Glomerular visceral epithelial cell (primary cell): ENCODE measurements at regions not wholly inside any gene's neighbourhood (a gene's known extent, or its start where the extent isn't known, plus 50 kb on each side); places are given as distances from the start of the nearest gene placed in this dataset.

Experiments used
- DNase-seq: peaks from one replicate; pipeline ENCODE4 v3.0.0-alpha.2; 2016; ENCODE audit errors: extremely low spot score

GRCh38 chr1:17904290-17904689 lies 149.2 kb downstream of the ACTL8 start:
- no peak for DNase-seq

GRCh38 chr1:17907999-17908398 lies 152.9 kb downstream of the ACTL8 start:
- DNase-seq: no peak

GRCh38 chr1:17908945-17909344 lies 153.8 kb downstream of the ACTL8 start:
- DNase-seq: no peak

- no peak for DNase-seq
Observed at GRCh38 chr1:17909634-17910033, 154.5 kb downstream of the ACTL8 start.

DNA sequence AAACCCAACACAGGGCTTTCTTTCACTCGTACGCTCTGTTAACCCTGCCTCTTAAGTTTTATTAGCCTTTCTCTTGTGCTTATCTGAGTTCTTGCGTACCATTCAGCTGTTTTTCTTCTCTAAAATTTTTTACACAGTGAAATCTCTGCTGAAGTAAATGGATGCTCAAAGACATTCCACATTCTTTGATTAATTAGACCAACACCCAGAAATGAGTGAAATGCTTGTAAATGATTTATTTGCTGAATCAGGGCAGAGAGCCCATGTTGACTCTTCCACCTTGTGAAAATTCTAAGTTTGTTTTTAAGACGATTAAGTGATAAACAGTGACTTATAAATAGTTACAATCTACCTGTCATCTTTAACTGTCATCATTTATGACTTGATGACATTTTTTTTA lies 156.7 kb downstream of the ACTL8 start:
- DNase-seq: no peak

DNA sequence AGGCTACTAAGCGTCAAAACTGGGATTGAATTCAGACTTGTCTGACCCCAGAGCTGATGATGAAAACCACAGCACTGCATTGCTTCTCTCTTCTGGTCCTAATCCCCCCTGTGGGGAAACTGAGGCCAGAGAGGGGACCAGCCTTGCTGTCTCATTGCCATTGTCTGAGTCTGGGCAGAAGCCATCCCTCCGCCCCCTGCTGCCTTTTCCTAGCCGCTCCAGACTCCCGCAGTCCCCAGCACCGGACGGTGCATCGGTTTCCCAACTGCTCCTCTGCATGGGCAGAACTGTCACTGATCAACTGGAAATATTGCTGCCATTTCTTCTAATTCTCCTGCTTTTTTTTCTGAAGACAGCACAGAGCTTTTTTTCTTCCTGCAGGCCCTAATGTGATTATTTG lies 157.4 kb downstream of the ACTL8 start:
- DNase-seq: no peak

DNA sequence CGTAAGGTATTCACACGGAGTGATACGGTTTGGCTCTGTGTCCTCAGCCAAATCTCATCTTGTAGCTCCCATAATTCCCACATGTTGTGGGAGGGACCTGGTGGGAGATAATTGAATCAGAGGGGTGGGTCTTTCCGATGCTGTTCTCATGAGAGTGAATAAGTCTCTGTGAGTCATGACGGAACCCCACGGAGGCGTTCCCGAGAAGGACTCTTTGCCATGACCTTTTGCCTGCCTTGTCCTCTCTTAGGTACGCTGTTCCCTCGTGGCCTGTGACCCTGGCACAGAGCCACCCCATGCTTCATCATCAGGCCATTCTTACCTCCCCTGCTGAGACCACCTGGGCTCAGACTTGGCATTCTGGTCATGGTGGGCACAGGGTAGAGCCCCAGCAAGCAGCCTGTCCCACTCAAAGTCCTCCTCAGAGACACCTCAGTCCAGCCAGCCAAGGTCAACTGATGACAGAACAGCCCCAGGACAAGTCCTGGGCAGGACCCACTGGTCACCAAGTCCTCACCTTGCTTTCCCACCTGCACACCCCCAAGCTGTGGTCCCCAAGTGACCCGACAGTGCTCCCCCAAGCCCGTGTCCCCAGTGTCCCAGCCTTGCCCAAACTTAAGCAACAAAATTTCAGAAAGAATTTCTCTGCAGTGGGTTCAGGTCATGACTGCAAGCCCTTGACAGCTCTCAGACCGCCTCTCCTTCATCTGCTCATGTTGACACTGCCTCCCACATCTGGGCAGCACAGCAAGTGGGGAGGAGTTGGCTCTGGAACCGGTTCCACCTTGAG lies 158.4 kb downstream of the ACTL8 start:
- no peak for DNase-seq

DNA sequence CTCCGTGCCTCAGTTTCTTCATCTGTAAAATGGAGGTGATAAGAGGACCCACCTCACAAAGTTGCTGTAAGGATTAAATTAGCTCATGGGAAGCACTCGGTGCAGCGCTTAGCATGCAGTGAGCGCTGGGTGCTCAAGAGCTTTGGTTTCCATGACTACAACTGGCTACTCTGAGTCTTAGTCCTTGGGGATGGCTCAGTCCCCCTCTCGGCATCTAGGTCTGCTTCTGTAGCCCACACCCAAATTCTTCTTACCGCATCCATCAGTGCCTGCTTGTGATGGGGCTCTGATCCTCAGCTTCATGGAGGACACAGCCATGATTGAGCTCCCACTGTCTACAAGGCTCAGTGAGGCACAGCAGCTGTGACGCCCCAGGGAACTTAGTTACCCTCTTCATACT lies 159.0 kb downstream of the ACTL8 start:
- DNase-seq: no peak

GRCh38 chr1:17914987-17915386 lies 159.9 kb downstream of the ACTL8 start:
- no peak for DNase-seq

- no peak for DNase-seq
Observed at GRCh38 chr1:17915511-17916197, 160.5 kb downstream of the ACTL8 start.

DNA sequence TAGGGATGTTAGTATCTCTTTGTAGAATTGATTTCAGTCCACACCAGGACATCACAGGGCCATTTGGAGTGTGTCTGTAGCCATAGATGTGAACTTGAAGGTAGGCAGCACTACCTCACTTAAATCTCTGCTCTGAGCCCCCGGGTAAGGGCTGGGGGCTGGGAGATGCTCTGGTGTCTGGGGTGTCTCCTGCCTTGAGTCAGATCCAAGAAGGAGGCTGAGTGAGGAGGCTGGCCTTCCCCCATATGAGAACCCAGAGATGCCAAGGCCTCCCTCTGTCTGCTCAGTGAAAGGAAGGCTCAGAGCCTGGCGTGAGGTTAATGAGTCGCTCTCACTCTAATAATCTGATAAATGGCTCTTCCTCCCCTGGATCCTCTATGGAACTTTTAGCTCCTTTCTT lies 161.6 kb downstream of the ACTL8 start:
- no peak for DNase-seq

DNA sequence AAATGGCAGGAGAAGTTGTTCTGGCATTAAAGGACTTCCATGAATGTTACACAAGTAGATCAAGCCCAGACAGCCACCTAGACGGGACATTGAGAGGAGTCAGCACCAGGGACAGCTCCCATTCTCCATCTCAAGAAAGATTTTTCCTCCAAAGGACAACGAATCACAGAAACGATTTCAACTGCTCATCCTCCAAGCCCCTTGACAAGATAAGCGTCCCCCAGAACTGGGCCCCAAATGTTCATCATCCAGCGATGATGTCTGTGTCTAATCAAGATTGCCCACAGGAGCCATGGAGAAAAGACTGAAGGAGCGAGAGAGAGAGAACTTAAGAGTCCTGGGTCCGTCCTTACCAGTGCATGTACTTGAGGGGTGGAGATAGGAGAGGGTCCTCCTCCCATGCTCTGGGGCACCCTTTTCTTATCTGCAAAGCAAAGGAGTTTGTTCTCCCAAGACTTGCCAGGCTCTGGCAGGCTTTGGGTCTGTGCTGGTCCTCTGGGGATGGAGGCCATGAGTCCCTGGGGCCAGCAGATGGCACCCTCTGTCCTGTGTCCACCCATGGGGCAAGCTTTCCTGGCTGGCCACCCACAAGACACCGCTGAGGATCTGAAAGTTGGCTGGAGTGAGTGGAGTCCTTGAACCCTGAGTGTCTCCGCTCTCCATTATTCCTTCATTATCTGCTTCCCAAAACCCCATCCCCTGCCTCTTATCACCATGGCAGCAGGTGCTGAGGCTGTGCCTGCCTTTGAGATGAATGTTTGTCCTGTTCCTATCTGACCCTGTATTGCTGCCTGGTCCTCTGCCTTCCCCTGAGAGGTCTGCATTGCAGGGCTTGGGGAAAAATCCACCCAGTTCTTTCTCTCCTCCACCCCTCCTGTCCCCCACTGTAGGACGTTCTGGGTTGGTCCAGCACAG lies 164.6 kb downstream of the ACTL8 start:
- peak; percentile 28 for DNase-seq

- DNase-seq: no peak
Observed at GRCh38 chr1:17920881-17921640, 165.9 kb downstream of the ACTL8 start.

- DNase-seq: peak; percentile 6
Observed at GRCh38 chr1:17922833-17923232, 167.7 kb downstream of the ACTL8 start.

- DNase-seq: no peak
Observed at GRCh38 chr1:17923666-17924065, 168.5 kb downstream of the ACTL8 start.

GRCh38 chr1:17924578-17924977 lies 169.4 kb downstream of the ACTL8 start:
- DNase-seq: no peak

GRCh38 chr1:17925290-17926237 lies 170.4 kb downstream of the ACTL8 start:
- DNase-seq: no peak

DNA sequence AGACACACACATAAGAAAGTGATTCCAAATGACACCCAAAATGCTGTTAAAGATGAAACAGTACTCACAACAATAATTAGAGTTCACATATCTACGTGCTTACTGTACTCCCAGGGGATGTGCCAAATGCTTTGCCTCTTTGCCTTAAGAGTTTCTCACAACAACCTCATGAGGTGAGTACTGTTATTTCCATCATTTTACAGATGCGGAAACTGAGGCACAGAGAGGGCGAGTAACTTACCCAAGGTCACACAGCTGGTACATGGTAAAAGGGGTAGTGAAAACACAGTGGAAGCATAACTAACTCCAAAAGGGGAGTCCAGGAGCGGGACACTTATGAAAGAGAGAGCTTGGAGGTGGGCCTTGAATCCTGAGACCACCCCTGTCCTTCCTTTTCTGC lies 171.8 kb downstream of the ACTL8 start:
- no peak for DNase-seq

DNA sequence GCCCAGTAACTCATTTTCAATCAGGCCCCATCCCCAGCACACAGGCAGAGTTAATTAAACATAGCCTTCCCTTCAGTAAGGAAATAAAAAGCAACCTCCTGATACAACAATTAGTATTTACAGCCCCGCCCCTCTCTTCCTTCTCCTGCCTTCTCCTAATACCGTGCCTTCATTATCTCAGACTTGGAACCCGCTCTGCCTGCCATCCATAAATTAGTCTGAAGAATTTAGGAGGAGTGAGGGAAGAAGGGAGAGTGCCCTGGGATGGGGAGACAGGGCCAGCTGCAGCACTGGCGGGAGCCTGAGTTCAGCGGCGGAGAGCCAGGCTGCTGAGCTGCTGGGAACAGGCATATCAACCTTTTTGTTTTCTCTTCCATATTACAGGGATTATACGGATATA lies 172.8 kb downstream of the ACTL8 start:
- no peak for DNase-seq

GRCh38 chr1:17929224-17929623 lies 174.1 kb downstream of the ACTL8 start:
- no peak for DNase-seq

DNA sequence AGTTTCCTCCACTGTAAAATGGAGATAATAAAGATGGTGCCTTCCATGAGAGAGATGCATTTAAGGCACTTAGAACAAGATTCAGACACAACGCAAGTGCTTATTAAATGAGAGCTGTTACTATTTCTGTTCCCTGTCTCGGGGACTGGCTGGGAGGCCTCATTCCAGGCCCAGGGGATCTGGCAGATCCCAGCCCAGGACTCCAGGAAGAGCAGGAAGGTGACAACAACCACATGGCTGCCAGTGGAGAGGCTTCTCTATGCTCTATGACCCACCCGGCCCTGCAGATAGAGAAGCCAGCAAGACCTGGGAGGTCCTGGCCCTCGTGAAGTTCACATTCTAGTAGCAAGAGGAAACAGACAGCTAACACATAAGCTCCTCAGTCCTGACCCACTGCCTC lies 175.5 kb downstream of the ACTL8 start:
- no peak for DNase-seq
